ENCODE measurements at regions not wholly inside any gene's neighbourhood (a gene's known extent, or its start where the extent isn't known, plus 50 kb on each side); places are given as distances from the start of the nearest gene placed in this dataset.
"Not testable (repeated sequence)": the region's sequence is repeated elsewhere in the genome, so short reads cannot be mapped to it uniquely, and the experiment has no call there.

- Mint-ChIP-seq H3K9me3 (no peaks in the 10 kb centered on the region), H3K27me3 (ENCODE audit: low read depth) (peaks cover 9% of the 10 kb centered on the region), H3K4me1 (no peaks in the 10 kb centered on the region), H3K36me3 (ENCODE audit: low read depth) (no peaks in the 10 kb centered on the region), H3K4me3 (no peak overlapping the region), H3K27ac (no peak overlapping the region)
- no peak for TF ChIP-seq CTCF (IDR thresholded peaks at IDR 0.05; ENCODE audit: unreplicated experiment in 3 of 3)
Observed at GRCh38 chr22:44622147-44622427, 79.9 kb upstream of the PRR5 start.

GRCh38 chr22:44621401-44622146 is 80.4 kb upstream of the PRR5 start:
- TF ChIP-seq CTCF (IDR thresholded peaks at IDR 0.05; ENCODE audit: unreplicated experiment in 3 of 3) = no peak
- Mint-ChIP-seq H3K9me3 (no peaks in the 10 kb centered on the region), H3K4me1 (no peaks in the 10 kb centered on the region), H3K4me3 (no peak overlapping the region), H3K27me3 (ENCODE audit: low read depth) (peaks cover 9% of the 10 kb centered on the region), H3K36me3 (ENCODE audit: low read depth) (no peaks in the 10 kb centered on the region), H3K27ac (no peak overlapping the region)

GRCh38 chr22:44620841-44621257 is 81.2 kb upstream of the PRR5 start:
- peaks cover 9% of the 10 kb centered on the region for H3K27me3 Mint-ChIP-seq (ENCODE audit: low read depth)
- H3K27ac Mint-ChIP-seq = no peak overlapping the region
- H3K36me3 Mint-ChIP-seq (ENCODE audit: low read depth) = no peaks in the 10 kb centered on the region
- no peaks in the 10 kb centered on the region for H3K9me3 Mint-ChIP-seq
- TF ChIP-seq CTCF (IDR thresholded peaks at IDR 0.05; ENCODE audit: unreplicated experiment in 3 of 3) = no peak
- H3K4me3 Mint-ChIP-seq = no peak overlapping the region
- no peaks in the 10 kb centered on the region for H3K4me1 Mint-ChIP-seq

GRCh38 chr22:44620129-44620840 is 81.7 kb upstream of the PRR5 start:
- H3K27me3 Mint-ChIP-seq (ENCODE audit: low read depth) = peaks cover 9% of the 10 kb centered on the region
- TF ChIP-seq CTCF (IDR thresholded peaks at IDR 0.05; ENCODE audit: unreplicated experiment in 3 of 3) = no peak
- H3K36me3 Mint-ChIP-seq (ENCODE audit: low read depth) = no peaks in the 10 kb centered on the region
- H3K4me1 Mint-ChIP-seq = no peaks in the 10 kb centered on the region
- no peak overlapping the region for H3K4me3 Mint-ChIP-seq
- H3K9me3 Mint-ChIP-seq = no peaks in the 10 kb centered on the region
- H3K27ac Mint-ChIP-seq = no peak overlapping the region

- not testable (repeated sequence) for H3K4me1 Mint-ChIP-seq; H3K27ac Mint-ChIP-seq; H3K27me3 Mint-ChIP-seq (ENCODE audit: low read depth); H3K9me3 Mint-ChIP-seq; H3K36me3 Mint-ChIP-seq (ENCODE audit: low read depth); H3K4me3 Mint-ChIP-seq
Observed at GRCh38 chr22:44619560-44620128, 82.4 kb upstream of the PRR5 start.

GRCh38 chr22:44618910-44619309 is 83.1 kb upstream of the PRR5 start:
- H3K27me3 Mint-ChIP-seq (ENCODE audit: low read depth); H3K36me3 Mint-ChIP-seq (ENCODE audit: low read depth); H3K9me3 Mint-ChIP-seq; H3K4me1 Mint-ChIP-seq; H3K4me3 Mint-ChIP-seq; H3K27ac Mint-ChIP-seq: not testable (repeated sequence)

GRCh38 chr22:44618400-44618799 is 83.6 kb upstream of the PRR5 start:
- H3K4me3 Mint-ChIP-seq = no peak overlapping the region
- no peaks in the 10 kb centered on the region for H3K4me1 Mint-ChIP-seq
- no peak overlapping the region for H3K27ac Mint-ChIP-seq
- peaks cover 7% of the 10 kb centered on the region for H3K27me3 Mint-ChIP-seq (ENCODE audit: low read depth)
- TF ChIP-seq CTCF (IDR thresholded peaks at IDR 0.05; ENCODE audit: unreplicated experiment in 3 of 3) = no peak
- no peaks in the 10 kb centered on the region for H3K36me3 Mint-ChIP-seq (ENCODE audit: low read depth)
- H3K9me3 Mint-ChIP-seq = peaks cover 3% of the 10 kb centered on the region

Measured in nephron (organoid).